HG02973 (cell line): ENCODE measurements at regions not wholly inside any gene's neighbourhood (a gene's known extent, or its start where the extent isn't known, plus 50 kb on each side); places are given as distances from the start of the nearest gene placed in this dataset.

Source experiments
- ATAC-seq: cut with Tn5 transposase; IDR thresholded peaks from one replicate; pipeline ENCODE4 v1.9.1; 2021; ENCODE audit warnings: moderate library complexity; ENCODE audit not compliant: unreplicated experiment

DNA sequence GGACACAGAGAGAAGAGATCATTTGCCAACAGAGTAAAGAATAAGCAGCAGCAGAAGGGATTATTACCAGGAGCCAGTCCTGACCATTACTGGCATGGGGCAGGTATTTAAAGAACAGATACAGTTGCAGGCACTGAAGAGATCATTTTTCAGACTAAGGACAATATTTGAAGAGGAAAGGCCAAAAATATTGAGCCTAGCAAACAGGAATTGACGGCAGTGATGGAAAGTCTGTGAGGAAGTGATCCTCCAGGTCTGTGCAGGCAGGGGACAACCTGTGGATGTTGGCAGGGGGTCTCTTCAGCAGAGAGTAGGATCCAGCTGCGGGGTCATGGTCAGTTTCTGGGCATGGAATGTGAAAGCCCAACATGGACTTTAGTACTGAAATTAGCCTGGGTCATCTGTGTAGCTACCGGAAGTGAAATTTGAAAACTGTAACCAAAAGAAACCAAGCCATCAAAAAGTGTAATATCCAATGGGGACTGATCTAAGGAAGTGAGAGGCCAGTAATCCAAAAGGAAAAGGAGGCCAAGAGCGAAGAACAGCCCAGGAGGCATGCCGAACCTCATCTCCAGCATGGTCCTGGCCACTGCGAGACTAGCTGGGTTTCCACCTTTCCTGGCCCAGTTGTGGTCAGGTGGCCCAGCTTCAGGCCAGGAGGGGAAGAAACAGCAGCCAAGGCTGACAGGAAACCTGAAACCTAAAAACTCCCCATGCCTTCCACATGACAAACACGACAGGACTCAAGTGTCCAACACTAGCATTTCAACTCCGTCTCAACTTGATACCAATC lies 115.1 kb upstream of the TNFAIP3 start:
- no peak for ATAC-seq

- no peak for ATAC-seq
Measured at GRCh38 chr6:137754366-137754765, 112.7 kb upstream of the TNFAIP3 start.

GRCh38 chr6:137754866-137755265 lies 112.2 kb upstream of the TNFAIP3 start:
- no peak for ATAC-seq

DNA sequence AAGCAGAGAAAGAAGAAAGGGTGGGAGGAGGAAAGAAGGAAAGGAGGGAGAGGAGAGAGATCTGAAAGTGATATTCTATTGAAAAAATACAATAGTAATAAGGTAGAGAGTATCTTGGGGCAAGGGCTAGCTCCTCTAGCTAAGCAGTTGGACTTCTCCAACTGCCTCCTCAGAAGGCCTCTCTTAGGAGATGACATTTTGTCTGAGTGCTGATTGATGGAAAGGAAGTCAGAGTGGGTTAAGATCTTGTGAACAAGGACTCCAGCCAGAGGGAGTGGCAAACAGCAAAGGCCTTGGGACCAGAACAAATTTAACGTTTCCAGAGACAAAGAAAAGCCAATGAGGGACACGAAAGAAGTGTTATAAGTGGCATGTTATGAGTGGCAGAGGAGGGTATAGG lies 111.8 kb upstream of the TNFAIP3 start:
- ATAC-seq, result no peak

GRCh38 chr6:137756788-137757187 lies 110.3 kb upstream of the TNFAIP3 start:
- no peak for ATAC-seq

DNA sequence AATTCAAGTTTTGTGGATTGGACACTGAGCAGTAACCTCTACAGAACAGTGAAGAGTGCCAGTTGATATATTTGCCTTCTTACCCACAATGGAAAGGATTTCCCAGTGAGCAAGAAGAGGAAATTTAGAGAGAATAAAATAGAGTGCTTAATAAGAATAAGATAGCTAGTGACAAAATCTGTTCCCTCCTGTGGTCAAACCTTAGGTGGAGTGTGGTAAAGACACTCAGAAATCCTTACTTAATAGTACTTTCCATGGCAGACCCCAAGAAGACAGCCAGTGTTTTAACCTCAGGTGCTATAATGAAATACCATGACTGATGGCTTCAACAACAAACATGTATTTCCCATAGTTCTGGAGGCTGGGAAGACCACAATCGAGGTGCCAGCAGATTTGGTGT lies 108.4 kb upstream of the TNFAIP3 start:
- no peak for ATAC-seq

- no peak for ATAC-seq
Measured at GRCh38 chr6:137759624-137760023, 107.4 kb upstream of the TNFAIP3 start.

- ATAC-seq, result no peak
Measured at GRCh38 chr6:137761072-137761471, 106.0 kb upstream of the TNFAIP3 start.

- no peak for ATAC-seq
Measured at GRCh38 chr6:137761487-137761886, 105.6 kb upstream of the TNFAIP3 start.

DNA sequence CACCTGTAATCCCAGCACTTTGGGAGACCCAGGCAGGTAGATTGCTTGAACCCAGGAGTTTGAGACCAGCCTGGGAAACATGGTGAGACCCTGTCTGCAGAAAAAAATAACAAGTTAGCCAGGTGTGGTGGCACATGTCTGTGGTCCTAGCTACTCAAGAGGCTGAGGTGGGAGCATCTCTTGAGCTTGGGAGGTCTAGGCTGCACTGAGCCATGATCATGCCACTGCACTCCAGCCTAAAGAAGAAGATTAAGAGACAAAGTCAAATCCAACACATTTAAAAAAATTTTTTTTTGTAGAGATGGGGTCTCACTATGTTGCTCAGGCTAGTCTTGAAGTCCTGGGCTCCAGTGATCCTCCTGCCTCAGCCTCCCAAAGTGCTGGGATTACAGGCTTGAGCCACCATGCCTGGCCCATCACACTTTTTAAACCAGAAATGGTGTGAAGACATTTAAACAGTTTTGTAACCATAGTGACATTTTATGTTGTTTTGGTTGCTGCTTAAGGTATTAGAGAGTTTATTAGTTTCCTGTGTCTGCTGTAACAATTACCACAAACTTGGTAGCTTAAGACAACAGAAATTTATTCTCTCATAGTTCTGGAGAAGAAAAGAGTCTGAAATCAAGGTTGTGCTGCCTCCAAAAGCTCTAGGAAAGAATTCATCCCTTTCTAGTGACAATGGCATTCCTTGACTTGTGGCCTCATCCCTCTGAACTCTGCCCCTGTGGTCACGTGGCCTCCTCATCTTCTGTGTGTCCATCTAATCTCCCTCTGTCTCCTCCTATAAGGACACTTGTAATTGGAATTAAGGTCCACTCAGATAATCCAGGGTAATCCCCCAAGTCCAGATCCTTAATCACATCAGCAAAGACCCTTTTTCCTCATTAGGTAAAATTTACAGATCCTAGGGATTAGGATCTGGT lies 104.6 kb upstream of the TNFAIP3 start:
- ATAC-seq, result no peak

DNA sequence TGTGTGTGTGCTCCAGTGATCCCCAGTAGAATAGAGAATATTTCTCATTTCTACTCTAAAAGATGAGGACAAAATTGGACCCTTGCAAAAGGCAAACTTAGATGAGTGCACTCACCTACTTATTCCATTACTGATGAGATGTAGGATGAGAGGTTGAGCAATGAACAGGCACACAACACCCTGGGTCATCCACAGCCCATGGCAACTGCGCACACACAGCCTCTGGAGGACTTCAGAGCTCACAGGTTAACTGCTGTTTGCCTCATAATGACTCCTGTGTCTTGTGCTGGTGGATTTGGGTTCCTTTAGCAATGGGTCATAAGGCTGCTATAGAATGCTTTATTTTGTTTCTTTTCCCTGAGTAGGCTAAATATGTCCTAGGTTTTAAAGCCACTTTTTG lies 103.6 kb upstream of the TNFAIP3 start:
- ATAC-seq, result no peak

GRCh38 chr6:137763886-137764285 lies 103.2 kb upstream of the TNFAIP3 start:
- no peak for ATAC-seq

DNA sequence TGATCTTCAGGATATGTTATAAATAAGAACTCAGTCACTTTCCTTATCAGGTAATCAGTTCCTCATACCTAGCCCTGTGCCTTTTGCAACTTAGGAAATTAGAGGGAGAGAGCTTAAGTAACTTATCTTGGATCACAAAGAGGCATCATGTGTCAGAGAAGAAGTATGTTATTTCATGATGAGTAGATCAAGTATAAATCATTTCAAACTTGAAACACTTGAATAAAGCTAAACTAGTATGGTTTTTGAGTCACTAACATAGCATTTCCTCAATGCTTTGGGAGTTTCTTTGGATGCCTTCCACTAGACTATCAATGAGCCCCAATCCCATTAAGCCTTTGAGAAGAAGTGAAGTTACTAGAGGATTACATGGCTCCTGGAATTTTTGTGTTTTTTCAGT lies 102.6 kb upstream of the TNFAIP3 start:
- no peak for ATAC-seq

DNA sequence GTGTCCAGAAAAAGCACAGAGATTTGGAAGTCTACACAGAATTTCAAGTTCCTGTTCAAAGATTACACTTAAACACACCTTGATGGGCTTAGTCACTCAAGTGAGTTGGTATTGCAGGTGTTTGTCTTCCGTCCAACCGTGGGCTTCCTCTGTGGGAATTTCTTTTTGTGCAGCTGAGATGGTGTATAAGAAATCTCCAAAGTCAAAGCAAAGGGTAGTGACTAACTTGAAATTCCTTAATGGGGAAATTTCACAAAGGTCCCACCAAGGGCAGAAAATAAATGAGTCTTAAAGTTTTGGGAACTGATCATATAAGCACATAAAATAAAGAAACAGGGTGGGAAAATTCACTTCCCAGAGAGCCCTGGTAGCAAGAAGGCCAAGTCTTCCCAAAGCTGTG lies 102.0 kb upstream of the TNFAIP3 start:
- no peak for ATAC-seq

DNA sequence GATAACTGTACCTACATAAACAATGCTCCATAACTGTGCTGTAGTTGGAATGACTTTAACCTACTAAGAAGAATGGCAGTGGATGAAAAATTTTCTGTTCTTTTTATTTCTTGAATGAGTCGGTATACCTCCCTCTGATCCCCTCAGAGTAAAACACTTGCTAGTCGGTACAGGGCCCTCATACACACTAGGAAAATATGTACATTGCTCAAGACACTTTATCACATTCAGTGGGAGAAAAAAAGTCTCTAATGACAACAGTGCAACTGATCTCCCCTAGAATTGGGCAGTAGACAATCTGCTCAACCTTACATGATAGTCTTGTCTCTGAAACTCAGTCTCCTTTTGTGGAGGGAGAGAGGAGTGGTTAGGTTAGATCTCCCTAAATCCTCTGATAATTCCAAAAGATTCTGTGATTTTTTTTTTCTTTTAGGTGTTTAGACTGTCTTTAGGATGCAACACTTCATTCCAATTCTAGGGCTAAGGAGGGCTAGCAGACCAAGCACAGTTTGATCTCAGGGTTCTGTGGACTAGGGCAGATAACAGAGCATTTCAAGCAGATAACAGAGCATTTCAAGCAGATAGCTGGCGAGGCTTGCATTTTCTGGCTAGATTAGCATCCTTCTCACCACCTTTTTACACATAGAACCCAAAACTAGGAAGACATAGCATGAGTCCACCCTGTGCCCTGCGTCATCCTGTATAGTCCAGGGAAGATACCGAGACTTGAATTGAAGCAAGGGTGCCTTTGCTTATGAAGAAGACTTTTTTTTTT lies 100.3 kb upstream of the TNFAIP3 start:
- no peak for ATAC-seq

DNA sequence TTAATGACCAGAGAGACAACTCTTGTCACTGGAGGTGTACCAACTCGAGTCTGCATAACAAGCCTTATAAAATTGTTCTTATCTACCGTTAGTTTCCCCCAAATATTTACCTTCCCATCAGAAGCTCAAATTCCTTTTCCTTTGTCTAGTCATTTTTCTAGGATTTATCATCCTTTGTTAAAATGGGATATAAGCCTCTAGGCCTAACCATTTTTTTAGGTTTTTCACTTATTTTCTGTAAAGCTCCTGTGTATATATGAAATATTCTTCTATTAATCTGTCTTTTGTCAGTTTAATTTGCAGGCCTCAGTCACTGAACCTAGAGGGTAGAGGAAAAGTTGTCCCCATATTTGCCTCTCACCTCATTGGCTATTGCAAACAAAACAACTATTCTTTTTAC lies 99.6 kb upstream of the TNFAIP3 start:
- ATAC-seq, result no peak

- ATAC-seq, result peak; percentile 87
Measured at GRCh38 chr6:137767911-137768690, 99.0 kb upstream of the TNFAIP3 start.

DNA sequence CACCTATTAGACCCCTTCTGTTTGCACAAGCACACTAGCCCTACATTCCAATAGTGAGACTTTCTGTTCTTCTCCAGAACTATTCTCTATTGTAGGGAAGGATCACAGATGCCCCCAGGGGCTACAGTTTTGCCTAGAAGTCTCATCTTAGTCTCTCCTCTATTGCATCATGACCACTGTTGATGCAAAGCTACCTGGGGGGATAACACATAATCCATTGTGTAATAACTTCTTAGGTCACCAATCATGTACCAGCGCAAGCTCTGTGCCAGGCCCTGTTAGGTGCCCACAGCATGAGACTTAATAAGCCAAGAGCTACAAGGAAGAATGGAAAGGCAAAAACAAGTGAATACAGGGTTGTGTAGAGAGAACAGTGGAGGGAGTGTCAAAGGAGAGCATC lies 98.1 kb upstream of the TNFAIP3 start:
- ATAC-seq, result no peak

DNA sequence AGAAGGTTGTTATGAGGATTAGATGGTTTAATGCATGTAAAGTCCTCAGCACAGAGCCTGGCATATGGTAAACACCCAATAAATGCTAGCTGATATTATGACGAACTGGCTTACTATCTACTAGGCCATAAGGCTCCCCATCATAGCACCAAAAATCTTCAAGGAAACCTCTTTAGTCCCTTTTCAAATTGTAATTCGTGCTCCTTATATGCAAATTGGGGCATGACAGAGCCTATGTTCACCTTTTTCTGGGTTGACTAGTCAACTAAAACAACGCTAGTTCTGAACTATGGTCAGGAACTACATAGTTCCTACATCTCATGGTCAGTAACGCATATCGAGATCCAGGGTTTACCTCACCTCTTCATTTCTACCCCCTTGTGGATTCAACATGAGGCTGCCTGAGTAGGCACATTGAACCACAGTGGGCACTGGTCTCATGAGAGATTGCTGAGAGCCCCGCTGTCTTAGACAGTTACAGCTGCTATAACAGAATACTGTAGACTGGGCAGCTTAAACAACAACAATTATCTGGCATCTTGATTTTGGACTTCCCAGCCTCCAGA lies 97.2 kb upstream of the TNFAIP3 start:
- ATAC-seq, result no peak

- ATAC-seq, result no peak
Measured at GRCh38 chr6:137772541-137773250, 94.4 kb upstream of the TNFAIP3 start.
